ENCODE measurements at regions not wholly inside any gene's neighbourhood (a gene's known extent, or its start where the extent isn't known, plus 50 kb on each side); places are given as distances from the start of the nearest gene placed in this dataset.

DNA sequence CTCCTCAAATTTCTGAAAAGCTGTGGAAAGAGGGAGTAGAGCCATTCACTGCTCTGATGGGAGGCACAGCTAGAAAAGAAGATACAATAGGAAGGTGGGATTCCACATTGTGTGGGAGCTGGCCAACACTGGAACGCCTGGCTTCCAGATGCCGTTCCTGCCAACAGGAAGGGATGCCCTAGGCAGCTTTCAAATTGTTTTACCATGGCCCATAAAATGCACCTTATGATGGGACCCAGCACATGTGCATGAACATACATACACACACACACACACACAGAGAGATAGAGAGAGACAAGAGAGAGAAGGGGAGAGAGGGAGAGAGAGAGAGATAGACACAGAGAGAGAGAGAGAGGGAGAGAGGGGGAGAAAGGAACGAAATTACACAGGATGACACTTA lies 86.1 kb upstream of the BZW1 start:
- TF ChIP-seq, protein P1, sequence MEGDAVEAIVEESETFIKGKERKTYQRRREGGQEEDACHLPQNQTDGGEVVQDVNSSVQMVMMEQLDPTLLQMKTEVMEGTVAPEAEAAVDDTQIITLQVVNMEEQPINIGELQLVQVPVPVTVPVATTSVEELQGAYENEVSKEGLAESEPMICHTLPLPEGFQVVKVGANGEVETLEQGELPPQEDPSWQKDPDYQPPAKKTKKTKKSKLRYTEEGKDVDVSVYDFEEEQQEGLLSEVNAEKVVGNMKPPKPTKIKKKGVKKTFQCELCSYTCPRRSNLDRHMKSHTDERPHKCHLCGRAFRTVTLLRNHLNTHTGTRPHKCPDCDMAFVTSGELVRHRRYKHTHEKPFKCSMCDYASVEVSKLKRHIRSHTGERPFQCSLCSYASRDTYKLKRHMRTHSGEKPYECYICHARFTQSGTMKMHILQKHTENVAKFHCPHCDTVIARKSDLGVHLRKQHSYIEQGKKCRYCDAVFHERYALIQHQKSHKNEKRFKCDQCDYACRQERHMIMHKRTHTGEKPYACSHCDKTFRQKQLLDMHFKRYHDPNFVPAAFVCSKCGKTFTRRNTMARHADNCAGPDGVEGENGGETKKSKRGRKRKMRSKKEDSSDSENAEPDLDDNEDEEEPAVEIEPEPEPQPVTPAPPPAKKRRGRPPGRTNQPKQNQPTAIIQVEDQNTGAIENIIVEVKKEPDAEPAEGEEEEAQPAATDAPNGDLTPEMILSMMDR (IDR thresholded peaks at IDR 0.05): no peak
- TF ChIP-seq POLR2A (IDR thresholded peaks at IDR 0.05): no peak
